ENCODE measurements at regions not wholly inside any gene's neighbourhood (a gene's known extent, or its start where the extent isn't known, plus 50 kb on each side); places are given as distances from the start of the nearest gene placed in this dataset.

- no peak for TF ChIP-seq CTCF (IDR thresholded peaks at IDR 0.05)
- no peak for TF ChIP-seq POLR2A (IDR thresholded peaks at IDR 0.05)
Measured at GRCh38 chr4:60368986-60369385, 831.1 kb upstream of the ADGRL3 start.
